ENCODE measurements at regions not wholly inside any gene's neighbourhood (a gene's known extent, or its start where the extent isn't known, plus 50 kb on each side); places are given as distances from the start of the nearest gene placed in this dataset.
A peak's percentile ranks its signal among the peaks of the same experiment; 100 is the strongest.
"Not testable (repeated sequence)": the region's sequence is repeated elsewhere in the genome, so short reads cannot be mapped to it uniquely, and the experiment has no call there.

GRCh38 chr22:44623771-44624510 is 78.1 kb upstream of the PRR5 start:
- Histone ChIP-seq H3K9me3 (replicated peaks) (no peaks in the 10 kb centered on the region), H3K4me3 (no peak overlapping the region), H3K27me3 (peaks cover 2% of the 10 kb centered on the region; the same call in 1 of the 2 replicates), H3K4me1 (peaks cover 4% of the 10 kb centered on the region; the same call in 1 of the 2 replicates), H3K36me3 (no peaks in the 10 kb centered on the region), H3K27ac (no peak overlapping the region)
- peak in 1 of 2 experiments; percentile 27 for DNase-seq

- H3K4me1 ChIP-seq = peaks cover 4% of the 10 kb centered on the region; the same call in 1 of the 2 replicates
- no peaks in the 10 kb centered on the region for H3K36me3 ChIP-seq
- H3K27me3 ChIP-seq = peaks cover 2% of the 10 kb centered on the region; the same call in 1 of the 2 replicates
- H3K4me3 ChIP-seq = no peak overlapping the region
- DNase-seq = no peak
- no peak overlapping the region for H3K27ac ChIP-seq
- no peaks in the 10 kb centered on the region for H3K9me3 ChIP-seq (replicated peaks)
These were observed 79.3 kb upstream of the PRR5 start for GRCh38 chr22:44622679-44623078.

- H3K4me3 ChIP-seq = no peak overlapping the region
- no peaks in the 10 kb centered on the region for H3K36me3 ChIP-seq
- peak; percentile 43 to 52 for DNase-seq
- no peak overlapping the region for H3K27ac ChIP-seq
- peaks cover 2% of the 10 kb centered on the region; the same call in 1 of the 2 replicates for H3K27me3 ChIP-seq
- H3K9me3 ChIP-seq (replicated peaks) = no peaks in the 10 kb centered on the region
- peaks cover 4% of the 10 kb centered on the region; the same call in 1 of the 2 replicates for H3K4me1 ChIP-seq
These were observed 79.9 kb upstream of the PRR5 start for GRCh38 chr22:44622147-44622427.

GRCh38 chr22:44621401-44622146 is 80.4 kb upstream of the PRR5 start:
- no peak for DNase-seq
- Histone ChIP-seq H3K27ac (no peak overlapping the region), H3K27me3 (peaks cover 2% of the 10 kb centered on the region; the same call in 1 of the 2 replicates), H3K36me3 (no peaks in the 10 kb centered on the region), H3K9me3 (replicated peaks) (no peaks in the 10 kb centered on the region), H3K4me1 (peaks cover 4% of the 10 kb centered on the region; the same call in 1 of the 2 replicates), H3K4me3 (no peak overlapping the region)

GRCh38 chr22:44620841-44621257 is 81.2 kb upstream of the PRR5 start:
- H3K4me1 ChIP-seq = peaks cover 4% of the 10 kb centered on the region; the same call in 1 of the 2 replicates
- no peak overlapping the region for H3K27ac ChIP-seq
- H3K9me3 ChIP-seq (replicated peaks) = no peaks in the 10 kb centered on the region
- DNase-seq = no peak
- no peaks in the 10 kb centered on the region for H3K36me3 ChIP-seq
- peaks cover 1% of the 10 kb centered on the region; the same call in 1 of the 2 replicates for H3K27me3 ChIP-seq
- H3K4me3 ChIP-seq = no peak overlapping the region

- Histone ChIP-seq H3K4me1 (peaks cover 4% of the 10 kb centered on the region; the same call in 1 of the 2 replicates), H3K36me3 (no peaks in the 10 kb centered on the region), H3K27ac (no peak overlapping the region), H3K9me3 (replicated peaks) (no peaks in the 10 kb centered on the region), H3K27me3 (no peaks in the 10 kb centered on the region; the same call in 1 of the 2 replicates), H3K4me3 (peak overlapping the region; percentile 46)
- DNase-seq = peak; percentile 87
These were observed 81.7 kb upstream of the PRR5 start for GRCh38 chr22:44620129-44620840.

- H3K27me3 ChIP-seq; H3K36me3 ChIP-seq; H3K27ac ChIP-seq; H3K4me1 ChIP-seq; DNase-seq; H3K9me3 ChIP-seq (replicated peaks): not testable (repeated sequence)
- H3K4me3 ChIP-seq = peak overlapping the region; percentile 46; the same call in 1 of the 2 replicates
These were observed 82.4 kb upstream of the PRR5 start for GRCh38 chr22:44619560-44620128.

- H3K27me3 ChIP-seq; H3K4me3 ChIP-seq; H3K27ac ChIP-seq; H3K4me1 ChIP-seq; H3K9me3 ChIP-seq (replicated peaks); H3K36me3 ChIP-seq; DNase-seq: not testable (repeated sequence)
These were observed 83.1 kb upstream of the PRR5 start for GRCh38 chr22:44618910-44619309.

GRCh38 chr22:44618400-44618799 is 83.6 kb upstream of the PRR5 start:
- no peaks in the 10 kb centered on the region; the same call in 1 of the 2 replicates for H3K27me3 ChIP-seq
- H3K27ac ChIP-seq = no peak overlapping the region
- no peaks in the 10 kb centered on the region for H3K36me3 ChIP-seq
- H3K4me1 ChIP-seq = peaks cover 4% of the 10 kb centered on the region; the same call in 1 of the 2 replicates
- no peaks in the 10 kb centered on the region for H3K9me3 ChIP-seq (replicated peaks)
- H3K4me3 ChIP-seq = no peak overlapping the region
- no peak for DNase-seq

- Histone ChIP-seq H3K27me3 (no peaks in the 10 kb centered on the region), H3K9me3 (replicated peaks) (no peaks in the 10 kb centered on the region), H3K36me3 (no peaks in the 10 kb centered on the region), H3K4me3 (no peak overlapping the region), H3K4me1 (peaks cover 4% of the 10 kb centered on the region; the same call in 1 of the 2 replicates), H3K27ac (no peak overlapping the region)
- no peak for DNase-seq
These were observed 84.2 kb upstream of the PRR5 start for GRCh38 chr22:44617828-44618227.

- no peaks in the 10 kb centered on the region for H3K9me3 ChIP-seq (replicated peaks)
- DNase-seq = no peak
- no peak overlapping the region for H3K27ac ChIP-seq
These were observed 84.9 kb upstream of the PRR5 start for GRCh38 chr22:44616882-44617655.

GRCh38 chr22:44616461-44616860 is 85.5 kb upstream of the PRR5 start:
- Histone ChIP-seq H3K9me3 (replicated peaks) (no peaks in the 10 kb centered on the region), H3K27ac (no peak overlapping the region), H3K4me3 (no peak overlapping the region), H3K27me3 (no peaks in the 10 kb centered on the region), H3K4me1 (peaks cover 4% of the 10 kb centered on the region; the same call in 1 of the 2 replicates), H3K36me3 (no peaks in the 10 kb centered on the region)
- no peak for DNase-seq

More at GRCh38 chr22:44616882-44617655, 84.9 kb upstream of the PRR5 start:
- Histone ChIP-seq H3K36me3 (no peaks in the 10 kb centered on the region), H3K4me1 (peaks cover 4% of the 10 kb centered on the region; the same call in 1 of the 2 replicates), H3K4me3 (no peak overlapping the region), H3K27me3 (no peaks in the 10 kb centered on the region)

- Histone ChIP-seq H3K27me3 (no peaks in the 10 kb centered on the region), H3K4me3 (no peak overlapping the region), H3K4me1 (peaks cover 4% of the 10 kb centered on the region; the same call in 1 of the 2 replicates), H3K9me3 (replicated peaks) (no peaks in the 10 kb centered on the region), H3K36me3 (no peaks in the 10 kb centered on the region), H3K27ac (no peak overlapping the region)
- DNase-seq = no peak
These were observed 86.3 kb upstream of the PRR5 start for GRCh38 chr22:44615602-44616180.

All from SJCRH30 (cell line).